ENCODE measurements at regions not wholly inside any gene's neighbourhood (a gene's known extent, or its start where the extent isn't known, plus 50 kb on each side); places are given as distances from the start of the nearest gene placed in this dataset.

GRCh38 chr18:14905350-14905749 lies 157.4 kb downstream of the ANKRD30B start:
- Histone ChIP-seq H3K36me3 (no peaks in the 10 kb centered on the region), H3K27me3 (ENCODE audit: insufficient read depth, low read depth, severe bottlenecking) (peaks cover 18% of the 10 kb centered on the region), H3K27ac (no peak overlapping the region), H3K9me3 (ENCODE audit: severe bottlenecking) (no peaks in the 10 kb centered on the region), H3K4me3 (ENCODE audit: low read depth, low read length) (no peak overlapping the region)
- no peak for TF ChIP-seq CTCF (IDR thresholded peaks at IDR 0.05; ENCODE audit: low read depth, low read length)
- DNase-seq = no peak

GRCh38 chr18:14905979-14906378 lies 158.0 kb downstream of the ANKRD30B start:
- peaks cover 18% of the 10 kb centered on the region for H3K27me3 ChIP-seq (ENCODE audit: insufficient read depth, low read depth, severe bottlenecking)
- TF ChIP-seq CTCF (IDR thresholded peaks at IDR 0.05; ENCODE audit: low read depth, low read length) = no peak

GRCh38 chr18:14907420-14907819 lies 159.4 kb downstream of the ANKRD30B start:
- no peak overlapping the region for H3K27ac ChIP-seq
- H3K4me3 ChIP-seq (ENCODE audit: low read depth, low read length) = no peak overlapping the region
- no peak for TF ChIP-seq CTCF (IDR thresholded peaks at IDR 0.05; ENCODE audit: low read depth, low read length)
- no peak for DNase-seq
- H3K9me3 ChIP-seq (ENCODE audit: severe bottlenecking) = no peaks in the 10 kb centered on the region
- no peaks in the 10 kb centered on the region for H3K36me3 ChIP-seq
- H3K27me3 ChIP-seq (ENCODE audit: insufficient read depth, low read depth, severe bottlenecking) = peaks cover 23% of the 10 kb centered on the region

More at GRCh38 chr18:14905979-14906378, 158.0 kb downstream of the ANKRD30B start:
- no peaks in the 10 kb centered on the region for H3K9me3 ChIP-seq (ENCODE audit: severe bottlenecking)
- DNase-seq = no peak
- H3K4me3 ChIP-seq (ENCODE audit: low read depth, low read length) = no peak overlapping the region
- no peak overlapping the region for H3K27ac ChIP-seq
- H3K36me3 ChIP-seq = no peaks in the 10 kb centered on the region

- no peak for TF ChIP-seq CTCF (IDR thresholded peaks at IDR 0.05; ENCODE audit: low read depth, low read length)
- Histone ChIP-seq H3K4me3 (ENCODE audit: low read depth, low read length) (no peak overlapping the region), H3K9me3 (ENCODE audit: severe bottlenecking) (no peaks in the 10 kb centered on the region), H3K36me3 (no peaks in the 10 kb centered on the region), H3K27ac (no peak overlapping the region), H3K27me3 (ENCODE audit: insufficient read depth, low read depth, severe bottlenecking) (peaks cover 31% of the 10 kb centered on the region)
- DNase-seq = no peak
Measured at GRCh38 chr18:14908541-14908940, 160.6 kb downstream of the ANKRD30B start.

GRCh38 chr18:14912967-14913366 lies 165.0 kb downstream of the ANKRD30B start:
- H3K4me3 ChIP-seq (ENCODE audit: low read depth, low read length) = no peak overlapping the region
- H3K27me3 ChIP-seq (ENCODE audit: insufficient read depth, low read depth, severe bottlenecking) = peaks cover 62% of the 10 kb centered on the region
- no peak overlapping the region for H3K27ac ChIP-seq
- H3K9me3 ChIP-seq (ENCODE audit: severe bottlenecking) = no peaks in the 10 kb centered on the region
- no peak for TF ChIP-seq CTCF (IDR thresholded peaks at IDR 0.05; ENCODE audit: low read depth, low read length)
- no peak for DNase-seq
- H3K36me3 ChIP-seq = no peaks in the 10 kb centered on the region

- Histone ChIP-seq H3K27ac (no peak overlapping the region), H3K9me3 (ENCODE audit: severe bottlenecking) (no peaks in the 10 kb centered on the region), H3K4me3 (ENCODE audit: low read depth, low read length) (no peak overlapping the region), H3K27me3 (ENCODE audit: insufficient read depth, low read depth, severe bottlenecking) (peaks cover 66% of the 10 kb centered on the region), H3K36me3 (no peaks in the 10 kb centered on the region)
- TF ChIP-seq CTCF (IDR thresholded peaks at IDR 0.05; ENCODE audit: low read depth, low read length) = no peak
- DNase-seq = no peak
Measured at GRCh38 chr18:14914121-14914520, 166.1 kb downstream of the ANKRD30B start.
